ENCODE measurements at regions not wholly inside any gene's neighbourhood (a gene's known extent, or its start where the extent isn't known, plus 50 kb on each side); places are given as distances from the start of the nearest gene placed in this dataset.

DNA sequence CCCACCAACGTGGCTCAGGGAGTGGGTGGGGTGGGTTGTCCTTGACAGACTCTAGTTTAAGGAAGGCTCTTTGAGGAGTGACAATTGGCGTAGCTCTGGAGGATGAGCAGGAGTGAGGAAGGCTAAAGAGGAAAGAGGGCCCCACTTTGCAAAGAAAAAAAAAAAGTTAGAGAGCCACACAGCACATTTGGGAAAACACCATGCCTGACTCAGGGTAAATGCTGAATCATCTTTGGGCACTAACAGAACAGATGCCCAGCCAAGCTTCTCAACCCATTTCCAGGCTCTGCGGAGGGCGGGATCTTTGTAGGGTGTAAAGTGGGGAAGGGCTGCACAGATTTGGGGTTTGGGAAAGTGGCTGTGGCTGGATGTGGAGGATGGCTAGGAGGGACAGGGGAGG, 179.1 kb upstream of the RGMA start:
- no peak overlapping the region for H3K4me3 ChIP-seq
- no peak for DNase-seq
- WGBS, 2 donors: 84 to 85% methylated on average over 4 of the region's 4 CpGs
- no peaks in the 10 kb centered on the region for H3K4me1 ChIP-seq
- no peak overlapping the region for H3K27ac ChIP-seq
- peaks cover 0 to 32% (median 0%) of the 10 kb centered on the region in 3 donors for H3K9me3 ChIP-seq
- no peaks in the 10 kb centered on the region for H3K27me3 ChIP-seq
- no peaks in the 10 kb centered on the region for H3K36me3 ChIP-seq
- TF ChIP-seq POLR2A (IDR thresholded peaks at IDR 0.05): no peak
- TF ChIP-seq, protein P1, sequence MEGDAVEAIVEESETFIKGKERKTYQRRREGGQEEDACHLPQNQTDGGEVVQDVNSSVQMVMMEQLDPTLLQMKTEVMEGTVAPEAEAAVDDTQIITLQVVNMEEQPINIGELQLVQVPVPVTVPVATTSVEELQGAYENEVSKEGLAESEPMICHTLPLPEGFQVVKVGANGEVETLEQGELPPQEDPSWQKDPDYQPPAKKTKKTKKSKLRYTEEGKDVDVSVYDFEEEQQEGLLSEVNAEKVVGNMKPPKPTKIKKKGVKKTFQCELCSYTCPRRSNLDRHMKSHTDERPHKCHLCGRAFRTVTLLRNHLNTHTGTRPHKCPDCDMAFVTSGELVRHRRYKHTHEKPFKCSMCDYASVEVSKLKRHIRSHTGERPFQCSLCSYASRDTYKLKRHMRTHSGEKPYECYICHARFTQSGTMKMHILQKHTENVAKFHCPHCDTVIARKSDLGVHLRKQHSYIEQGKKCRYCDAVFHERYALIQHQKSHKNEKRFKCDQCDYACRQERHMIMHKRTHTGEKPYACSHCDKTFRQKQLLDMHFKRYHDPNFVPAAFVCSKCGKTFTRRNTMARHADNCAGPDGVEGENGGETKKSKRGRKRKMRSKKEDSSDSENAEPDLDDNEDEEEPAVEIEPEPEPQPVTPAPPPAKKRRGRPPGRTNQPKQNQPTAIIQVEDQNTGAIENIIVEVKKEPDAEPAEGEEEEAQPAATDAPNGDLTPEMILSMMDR (IDR thresholded peaks at IDR 0.05): no peak
- intact Hi-C loops (cut with DNase I): no loop called here

- Histone ChIP-seq H3K4me1 (no peaks in the 10 kb centered on the region), H3K27ac (no peak overlapping the region), H3K36me3 (no peaks in the 10 kb centered on the region), H3K4me3 (no peak overlapping the region), H3K27me3 (no peaks in the 10 kb centered on the region), H3K9me3 (peaks cover 0 to 17% (median 0%) of the 10 kb centered on the region in 3 donors)
- TF ChIP-seq POLR2A (IDR thresholded peaks at IDR 0.05): no peak
- TF ChIP-seq, protein P1 (IDR thresholded peaks at IDR 0.05): no peak
- WGBS, 2 donors: 93 to 100% methylated on average over 4 to 7 of the region's 15 CpGs
- intact Hi-C loops (cut with DNase I): no loop called here
- no peak for DNase-seq
Observed at GRCh38 chr15:93266291-93266690, 177.3 kb upstream of the RGMA start.

GRCh38 chr15:93265111-93265556, 176.1 kb upstream of the RGMA start:
- Histone ChIP-seq H3K36me3 (no peaks in the 10 kb centered on the region), H3K4me3 (no peak overlapping the region), H3K9me3 (peaks cover 0 to 5% (median 0%) of the 10 kb centered on the region in 3 donors), H3K27me3 (no peaks in the 10 kb centered on the region), H3K27ac (no peak overlapping the region), H3K4me1 (no peaks in the 10 kb centered on the region)
- intact Hi-C loops (cut with DNase I): no loop called here
- WGBS, 2 donors: 58 to 69% methylated on average over 7 of the region's 7 CpGs
- no peak for DNase-seq
- TF ChIP-seq, protein P1 (IDR thresholded peaks at IDR 0.05): no peak
- TF ChIP-seq POLR2A (IDR thresholded peaks at IDR 0.05): no peak

- Histone ChIP-seq H3K36me3 (no peaks in the 10 kb centered on the region), H3K9me3 (no peaks in the 10 kb centered on the region), H3K4me3 (no peak overlapping the region), H3K4me1 (no peaks in the 10 kb centered on the region), H3K27ac (no peak overlapping the region), H3K27me3 (no peaks in the 10 kb centered on the region)
- DNase-seq: no peak
- TF ChIP-seq POLR2A (IDR thresholded peaks at IDR 0.05): no peak
- TF ChIP-seq, protein P1 (IDR thresholded peaks at IDR 0.05): no peak
- 75% methylated on average over 4 of the region's 4 CpGs for WGBS, 2 donors
- intact Hi-C loops (cut with DNase I): no loop called here
Observed at GRCh38 chr15:93261845-93262244, 172.8 kb upstream of the RGMA start.

- intact Hi-C loops (cut with DNase I): no loop called here
- Histone ChIP-seq H3K9me3 (no peaks in the 10 kb centered on the region), H3K27ac (no peak overlapping the region), H3K27me3 (no peaks in the 10 kb centered on the region), H3K4me1 (no peaks in the 10 kb centered on the region), H3K36me3 (no peaks in the 10 kb centered on the region), H3K4me3 (no peak overlapping the region)
- no peak for DNase-seq
- TF ChIP-seq, protein P1 (IDR thresholded peaks at IDR 0.05): no peak
- TF ChIP-seq POLR2A (IDR thresholded peaks at IDR 0.05): no peak
- WGBS, 2 donors: 78 to 94% methylated on average over 1 to 3 of the region's 3 CpGs
Observed at GRCh38 chr15:93257920-93258319, 168.9 kb upstream of the RGMA start.
